Fibroblast of pulmonary artery (primary cell): ENCODE measurements at regions not wholly inside any gene's neighbourhood (a gene's known extent, or its start where the extent isn't known, plus 50 kb on each side); places are given as distances from the start of the nearest gene placed in this dataset.

ENCODE experiments used
- DNase-seq: peaks from one replicate; pipeline ENCODE4 v3.0.0-alpha.2; 2010; ENCODE audit warnings: low read depth
- H3K4me3 ChIP-seq: replicated peaks from 2 replicates; pipeline ENCODE4 v1.5.1; 2011; ENCODE audit warnings: low read depth, mild to moderate bottlenecking, control low read depth, low read length, moderate library complexity
- CTCF ChIP-seq: IDR thresholded peaks from 2 replicates; pipeline ENCODE4 v1.5.1; 2011; ENCODE audit warnings: mild to moderate bottlenecking, control low read depth, low read length, inconsistent platforms; ENCODE audit errors: missing control alignments

DNA sequence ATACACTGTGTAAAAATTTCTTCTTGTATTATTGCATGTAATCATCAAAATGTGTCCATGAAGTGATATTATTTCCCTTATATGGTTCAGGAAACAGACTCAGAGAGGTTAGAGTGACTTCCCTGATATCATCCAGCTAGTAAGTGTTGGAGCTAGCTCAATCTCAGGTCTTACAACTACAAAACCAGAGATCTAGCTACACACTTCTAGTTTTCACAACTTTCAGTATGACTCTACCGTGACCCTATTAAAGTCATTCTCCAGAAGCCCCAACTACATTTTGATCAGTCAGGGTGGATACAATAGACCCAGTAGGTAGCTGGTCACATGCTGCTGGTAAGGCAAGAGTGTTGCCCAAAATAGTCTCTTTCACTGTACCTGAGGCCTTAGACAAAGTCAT is 165.3 kb downstream of the GOLIM4 start:
- no peak for DNase-seq
- no peak overlapping the region for H3K4me3 ChIP-seq
- no peak for TF ChIP-seq CTCF

DNA sequence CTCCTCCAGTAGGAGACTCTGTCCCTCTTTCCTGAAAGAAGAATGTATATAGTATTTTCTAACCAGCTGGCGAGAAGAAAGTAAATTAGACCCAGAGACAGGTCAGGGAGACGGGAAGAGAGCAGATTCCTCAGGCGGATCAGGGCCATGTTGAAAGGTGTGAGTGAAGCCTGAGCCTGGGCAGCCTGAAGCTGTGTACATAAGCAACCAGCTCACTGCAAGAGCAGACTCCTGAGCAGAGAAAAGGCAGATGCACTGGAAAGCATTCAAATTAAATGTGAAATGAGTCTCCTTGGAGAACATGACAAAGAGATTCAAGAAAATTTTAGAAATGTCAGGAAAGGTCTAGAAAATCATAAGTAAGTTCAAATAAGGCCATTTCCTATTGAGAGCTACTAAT is 165.8 kb downstream of the GOLIM4 start:
- DNase-seq: no peak
- H3K4me3 ChIP-seq: no peak overlapping the region
- TF ChIP-seq CTCF: no peak

GRCh38 chr3:167928381-167928780 is 167.3 kb downstream of the GOLIM4 start:
- H3K4me3 ChIP-seq: no peak overlapping the region
- DNase-seq: no peak
- TF ChIP-seq CTCF: no peak

- TF ChIP-seq CTCF: no peak
- no peak overlapping the region for H3K4me3 ChIP-seq
- no peak for DNase-seq
Measured at GRCh38 chr3:167920747-167921146, 175.0 kb downstream of the GOLIM4 start.

DNA sequence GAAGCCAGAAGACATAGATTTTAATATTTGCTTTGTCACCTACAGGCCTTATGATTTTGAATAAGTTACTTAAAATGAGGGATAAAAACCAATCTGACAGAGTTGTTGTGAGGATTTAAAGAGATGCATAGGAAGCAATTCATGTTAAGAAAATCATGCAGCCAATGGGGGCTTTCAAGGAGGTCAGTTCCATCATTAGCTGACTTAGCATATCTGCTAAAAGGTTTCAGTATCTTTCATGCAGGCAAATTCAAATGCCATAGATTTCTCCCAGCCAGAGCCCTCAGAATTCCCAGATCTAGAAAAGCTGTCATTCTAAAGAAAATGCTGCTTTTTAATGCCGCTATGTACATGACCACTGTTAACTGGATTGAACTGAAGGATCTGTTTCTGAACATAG is 176.1 kb downstream of the GOLIM4 start:
- no peak for DNase-seq
- H3K4me3 ChIP-seq: no peak overlapping the region
- TF ChIP-seq CTCF: no peak

GRCh38 chr3:167918686-167919085 is 177.0 kb downstream of the GOLIM4 start:
- H3K4me3 ChIP-seq: no peak overlapping the region
- DNase-seq: no peak
- no peak for TF ChIP-seq CTCF

DNA sequence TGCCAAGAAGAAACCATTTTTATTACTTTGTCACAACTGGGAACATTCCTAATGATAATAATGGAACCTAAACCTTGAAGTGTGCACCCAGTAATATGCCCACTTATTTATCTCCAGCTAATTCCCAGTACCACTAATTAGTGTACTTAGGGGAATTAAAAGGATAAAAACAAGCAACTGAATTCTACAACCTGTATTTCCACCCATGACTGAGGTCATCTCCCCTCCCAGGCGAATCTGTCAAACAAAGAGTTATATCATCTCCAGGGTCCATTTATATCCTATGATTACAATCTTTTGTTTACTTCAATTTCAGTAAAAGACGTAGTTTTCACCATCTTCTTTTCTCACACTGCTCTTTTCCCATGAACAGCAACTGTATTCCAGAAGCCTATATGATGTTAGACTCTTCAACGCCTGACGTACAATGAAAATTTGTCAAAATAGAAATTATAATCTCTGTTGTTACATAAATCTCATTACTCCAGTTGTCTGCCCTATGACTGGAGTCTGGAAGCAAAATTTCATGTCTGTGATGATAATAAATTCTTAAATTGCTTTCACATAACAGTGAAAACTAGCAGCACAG is 177.6 kb downstream of the GOLIM4 start:
- DNase-seq: no peak
- TF ChIP-seq CTCF: no peak
- no peak overlapping the region for H3K4me3 ChIP-seq
